ENCODE measurements at regions not wholly inside any gene's neighbourhood (a gene's known extent, or its start where the extent isn't known, plus 50 kb on each side); places are given as distances from the start of the nearest gene placed in this dataset.

GRCh38 chr10:78196396-78196795 is 162.7 kb downstream of the RPS24 start:
- no peak for TF ChIP-seq CTCF (IDR thresholded peaks at IDR 0.05)
- no peak for TF ChIP-seq POLR2AphosphoS5 (IDR thresholded peaks at IDR 0.05)
- TF ChIP-seq POLR2A (IDR thresholded peaks at IDR 0.05) = no peak
- TF ChIP-seq EP300 (IDR thresholded peaks at IDR 0.05) = no peak
